COLO829 (cell line): ENCODE measurements at regions not wholly inside any gene's neighbourhood (a gene's known extent, or its start where the extent isn't known, plus 50 kb on each side); places are given as distances from the start of the nearest gene placed in this dataset.
A peak's percentile ranks its signal among the peaks of the same experiment; 100 is the strongest.
"Not testable (repeated sequence)": the region's sequence is repeated elsewhere in the genome, so short reads cannot be mapped to it uniquely, and the experiment has no call there.

Source experiments
- DNase-seq: peaks from one replicate; pipeline ENCODE4 v3.0.0; 2012; ENCODE audit warnings: low spot score

DNA sequence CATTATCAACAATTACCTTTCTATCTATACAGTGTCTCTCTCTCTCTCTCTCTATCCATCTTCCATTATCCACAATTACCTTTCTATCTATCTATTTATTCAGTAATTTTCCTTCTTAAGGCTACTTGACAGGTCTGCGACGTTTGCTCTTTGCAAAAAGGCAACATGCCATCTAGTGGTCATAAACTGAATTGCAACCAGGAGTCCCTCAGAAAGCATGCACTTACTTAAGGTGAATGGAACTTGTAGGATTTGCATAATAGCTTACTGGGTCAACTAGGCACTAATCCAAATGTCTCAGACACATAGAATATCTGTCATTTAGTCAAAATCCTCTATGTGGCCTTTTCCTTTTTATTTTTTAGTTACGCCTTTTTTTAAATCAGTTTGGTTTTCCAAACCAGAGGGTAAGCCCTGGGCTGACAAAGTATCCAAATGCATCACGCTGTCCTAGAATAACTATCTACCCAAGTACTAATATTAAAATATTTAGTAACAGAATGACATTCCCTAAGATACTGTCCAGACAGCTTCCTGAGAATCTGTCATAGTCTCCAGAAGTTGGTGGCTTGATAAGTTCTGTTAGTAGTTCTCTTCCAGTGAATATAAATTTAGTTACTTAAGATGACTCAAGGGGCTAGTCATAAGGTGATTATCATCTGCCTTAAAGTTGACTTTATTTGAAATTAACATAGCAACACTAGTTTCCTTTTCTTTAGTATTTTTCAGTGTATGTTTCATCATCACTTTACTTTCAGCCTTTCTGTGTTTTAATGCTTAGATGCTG lies 208.3 kb downstream of the PPP1R3A start:
- DNase-seq, result peak; percentile 76

- no peak for DNase-seq
These were observed 213.4 kb downstream of the PPP1R3A start for GRCh38 chr7:113705439-113705838.

DNA sequence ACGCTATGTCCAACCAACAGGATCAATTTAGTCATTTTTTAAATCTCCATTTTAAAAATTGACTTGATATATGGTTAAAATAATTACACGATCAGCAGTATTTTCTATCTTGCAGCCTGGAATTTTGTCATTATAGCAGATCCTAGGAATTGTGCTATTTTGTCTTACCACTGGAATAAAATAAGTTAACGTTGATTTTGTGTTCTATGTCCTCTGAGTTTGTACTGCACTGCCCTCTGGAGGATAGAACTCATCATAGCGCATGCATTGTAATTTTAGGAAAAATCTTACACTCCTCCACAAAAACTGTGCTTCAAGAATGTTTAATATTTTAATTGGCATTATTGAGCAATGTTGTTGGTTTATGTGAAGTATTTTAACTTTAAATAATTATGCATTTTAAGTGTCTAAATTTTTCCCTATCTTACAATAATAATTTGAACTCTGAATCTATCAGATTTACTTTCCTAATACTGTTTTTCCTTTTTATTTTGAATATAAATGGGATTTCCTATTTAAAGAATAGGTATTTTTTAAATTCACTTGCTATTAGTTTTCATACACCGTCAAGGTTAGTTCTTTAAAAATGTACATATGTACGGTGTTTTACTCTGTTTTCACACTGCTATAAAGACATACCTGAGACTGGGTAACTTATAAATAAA lies 220.1 kb downstream of the PPP1R3A start:
- no peak for DNase-seq

DNA sequence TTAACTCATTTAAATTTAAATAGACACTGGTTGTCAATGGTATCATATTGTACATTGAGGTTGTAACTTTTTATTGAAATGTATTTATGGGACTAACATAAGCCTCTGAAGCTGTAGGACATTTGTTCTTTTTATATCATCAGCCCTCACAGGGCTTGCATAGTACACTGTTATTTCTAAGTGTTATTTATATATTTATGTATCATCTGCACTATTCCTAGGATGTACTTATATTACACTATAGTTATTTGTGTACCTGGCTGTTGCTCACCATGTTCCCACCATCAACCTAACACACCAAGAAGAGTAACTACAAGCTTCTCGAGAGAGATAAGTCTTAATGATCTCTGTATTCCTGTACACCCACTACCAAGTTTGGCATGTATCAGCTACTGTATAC lies 224.7 kb downstream of the PPP1R3A start:
- no peak for DNase-seq

DNA sequence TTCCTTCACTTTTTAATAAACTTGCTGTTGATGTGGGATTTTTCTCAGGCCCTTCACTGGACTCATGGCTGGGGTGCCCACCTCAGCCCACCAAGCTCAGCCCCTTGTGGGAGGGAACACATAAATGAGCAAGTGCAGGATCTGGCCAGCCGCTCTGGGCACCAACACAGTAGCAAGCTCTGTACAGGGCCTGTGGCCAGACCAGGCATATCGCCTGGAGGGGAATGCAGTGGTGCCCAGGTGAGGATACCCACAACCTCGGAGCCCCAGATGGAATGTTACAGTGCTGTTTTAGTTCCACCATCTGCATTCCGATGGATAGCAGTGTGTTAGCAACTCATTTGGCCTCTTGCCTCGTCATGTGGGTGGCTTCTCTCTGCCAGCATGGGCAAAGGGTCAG lies 234.6 kb downstream of the PPP1R3A start:
- DNase-seq, result no peak

- peak; percentile 57 for DNase-seq
These were observed 241.0 kb downstream of the PPP1R3A start for GRCh38 chr7:113677811-113678210.

- no peak for DNase-seq
These were observed 253.9 kb downstream of the PPP1R3A start for GRCh38 chr7:113664867-113665266.

DNA sequence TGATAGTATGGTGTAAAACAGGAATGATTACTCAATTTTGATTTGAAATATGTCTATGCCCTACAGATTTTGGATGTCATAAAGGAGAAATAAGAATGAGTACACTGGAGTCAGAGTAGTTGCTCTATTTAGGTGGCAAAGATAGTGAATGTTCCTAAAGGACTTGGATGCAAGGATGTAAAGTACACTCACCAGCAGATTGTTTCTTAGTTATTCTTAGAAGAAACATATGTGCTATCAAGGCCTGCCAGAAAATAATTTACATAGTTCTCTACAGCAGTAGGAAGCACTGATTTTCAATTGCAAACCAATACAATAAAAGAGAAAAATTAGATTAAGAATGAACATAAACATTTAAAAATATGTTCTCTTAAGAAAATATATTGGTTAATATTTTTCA lies 259.4 kb downstream of the PPP1R3A start:
- DNase-seq, result no peak

- DNase-seq, result no peak
These were observed 261.2 kb downstream of the PPP1R3A start for GRCh38 chr7:113657603-113658002.

DNA sequence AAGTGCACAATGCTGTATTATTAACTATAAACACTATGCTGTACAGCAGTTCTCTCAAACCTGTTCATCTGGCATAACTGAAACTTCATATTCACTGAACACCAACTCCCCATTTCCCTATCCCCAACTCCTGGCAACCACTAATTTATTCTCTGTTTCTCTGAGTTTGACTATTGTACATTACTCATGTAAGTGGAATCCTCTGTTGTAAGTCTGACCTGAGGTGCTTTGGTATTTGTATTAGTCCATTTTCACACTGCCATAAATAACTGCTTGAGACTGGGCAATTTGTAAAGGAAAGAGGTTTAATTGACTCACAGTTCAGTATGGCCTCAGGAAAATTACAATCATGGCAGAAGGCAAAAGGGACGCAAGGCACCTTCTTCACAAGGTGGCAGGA lies 266.3 kb downstream of the PPP1R3A start:
- no peak for DNase-seq

GRCh38 chr7:113649556-113649955 lies 269.3 kb downstream of the PPP1R3A start:
- no peak for DNase-seq

DNA sequence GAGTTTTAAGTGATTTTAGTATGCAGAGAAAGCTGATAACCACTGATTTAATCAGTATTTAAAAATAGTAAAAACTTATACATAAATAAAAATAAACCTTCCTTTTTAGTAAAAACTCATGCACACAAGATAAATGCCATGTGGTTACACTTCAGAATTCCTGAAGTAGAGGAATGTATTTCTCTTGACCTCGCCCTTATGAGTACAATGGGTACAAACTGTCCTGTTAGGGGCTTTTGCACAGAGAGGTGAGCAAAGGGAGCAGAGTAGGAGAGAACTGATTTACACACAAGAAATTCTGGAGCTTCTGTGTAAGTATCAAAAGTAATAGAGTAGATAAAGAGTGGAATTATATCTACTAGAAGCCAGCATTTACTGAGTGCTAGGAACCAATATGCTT lies 279.6 kb downstream of the PPP1R3A start:
- no peak for DNase-seq

DNA sequence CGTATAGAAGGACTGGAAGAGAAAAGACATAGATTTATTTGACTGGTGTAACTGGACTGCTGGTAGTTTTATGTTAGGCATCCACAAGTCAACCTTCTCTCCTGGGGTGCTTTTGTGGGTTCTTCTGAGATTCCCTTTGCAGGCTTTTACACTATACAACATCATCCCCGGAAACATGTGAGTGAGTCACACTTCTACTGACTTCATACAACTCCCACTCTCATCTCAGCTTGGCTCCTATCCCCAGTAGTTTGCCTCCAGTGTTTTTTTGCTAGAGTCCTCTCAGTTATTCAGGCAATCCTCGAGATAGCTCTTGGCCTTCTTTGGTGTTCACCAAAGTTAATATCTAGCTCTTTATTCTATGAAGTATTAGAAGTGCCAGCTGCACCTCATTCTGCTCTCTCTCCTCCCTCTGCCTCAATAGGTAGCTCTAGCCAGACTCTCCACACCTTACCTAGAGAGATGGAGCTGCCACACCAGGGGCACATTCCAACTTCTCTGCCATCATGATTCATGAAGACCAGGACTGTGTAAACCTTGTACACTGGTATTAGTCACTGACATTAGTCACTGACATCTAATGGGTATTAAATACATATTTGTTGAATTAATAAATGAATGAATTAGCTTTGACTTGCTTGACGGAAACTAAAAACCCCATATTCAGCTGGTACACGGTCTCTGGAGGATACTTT lies 281.9 kb downstream of the PPP1R3A start:
- DNase-seq, result peak; percentile 20

DNA sequence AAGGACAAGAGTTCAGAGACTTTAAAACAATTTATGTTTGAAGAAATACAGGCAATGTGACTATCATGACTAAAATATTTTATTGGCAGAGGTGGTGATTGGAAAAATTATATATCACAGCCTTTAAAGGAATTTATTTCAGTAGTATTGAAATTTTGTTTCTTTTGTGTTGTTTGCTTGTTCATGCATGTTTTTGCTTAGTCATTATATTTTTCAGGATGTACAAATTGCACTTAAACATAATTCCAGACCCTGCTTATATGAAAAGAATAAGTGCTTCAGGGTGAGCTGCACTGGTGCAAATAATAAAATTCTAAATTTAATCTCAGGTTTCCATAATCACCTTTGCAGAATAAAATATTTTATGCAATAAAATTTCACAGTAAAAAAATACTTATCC lies 283.3 kb downstream of the PPP1R3A start:
- no peak for DNase-seq

DNA sequence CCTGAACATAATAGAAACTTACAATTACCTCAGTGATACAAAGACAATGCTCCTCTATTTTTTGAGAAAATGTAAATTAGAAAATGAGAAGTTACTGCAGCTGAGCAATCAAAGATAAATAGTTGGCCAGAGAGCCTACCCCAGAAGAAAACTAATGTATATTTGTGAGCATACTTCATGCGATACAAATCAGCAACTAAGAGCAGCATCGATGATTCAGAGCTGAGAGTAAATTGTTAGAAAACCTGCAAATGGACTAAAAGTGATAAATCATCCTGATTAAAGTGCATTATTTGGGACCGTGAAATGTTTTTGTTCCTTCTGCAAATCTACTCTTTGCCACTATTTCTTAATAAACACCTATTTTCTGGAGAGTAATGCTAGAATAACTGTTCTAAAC lies 285.7 kb downstream of the PPP1R3A start:
- no peak for DNase-seq

GRCh38 chr7:113628948-113629847 lies 289.6 kb downstream of the PPP1R3A start:
- no peak for DNase-seq

DNA sequence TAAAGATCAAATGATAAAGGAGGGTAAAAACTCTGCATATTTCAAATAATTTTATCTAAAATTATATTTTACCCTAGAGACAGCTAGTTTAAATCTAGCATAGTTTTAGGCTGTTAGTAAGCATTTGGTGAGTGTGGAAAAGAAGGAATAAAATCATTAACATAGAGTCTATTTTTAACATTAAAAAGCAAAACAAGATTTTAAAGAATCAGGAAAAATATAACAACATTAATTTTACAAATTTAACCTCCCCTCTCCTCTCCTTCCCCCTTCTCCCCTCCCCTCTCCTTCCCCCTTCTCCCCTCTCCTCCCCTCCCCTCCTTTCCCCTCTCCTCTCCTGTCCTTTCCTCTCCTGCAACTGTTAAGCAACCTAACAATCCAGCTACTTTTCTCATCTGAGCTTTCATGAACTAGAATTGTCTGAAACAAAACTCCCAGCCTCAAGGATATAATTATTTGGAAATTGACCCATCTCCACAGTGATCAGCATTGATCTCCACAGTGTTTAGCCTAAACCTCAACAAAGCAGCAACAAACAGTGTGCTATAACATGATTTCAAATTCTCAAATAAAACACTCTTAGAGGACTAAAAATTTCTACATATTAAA lies 293.2 kb downstream of the PPP1R3A start:
- DNase-seq, result no peak

GRCh38 chr7:113622796-113623195 lies 296.0 kb downstream of the PPP1R3A start:
- DNase-seq, result no peak

- no peak for DNase-seq
These were observed 308.2 kb downstream of the PPP1R3A start for GRCh38 chr7:113610572-113610971.

GRCh38 chr7:113608782-113609181 lies 310.0 kb downstream of the PPP1R3A start:
- DNase-seq, result no peak

- no peak for DNase-seq
These were observed 312.5 kb downstream of the PPP1R3A start for GRCh38 chr7:113606325-113606724.

DNA sequence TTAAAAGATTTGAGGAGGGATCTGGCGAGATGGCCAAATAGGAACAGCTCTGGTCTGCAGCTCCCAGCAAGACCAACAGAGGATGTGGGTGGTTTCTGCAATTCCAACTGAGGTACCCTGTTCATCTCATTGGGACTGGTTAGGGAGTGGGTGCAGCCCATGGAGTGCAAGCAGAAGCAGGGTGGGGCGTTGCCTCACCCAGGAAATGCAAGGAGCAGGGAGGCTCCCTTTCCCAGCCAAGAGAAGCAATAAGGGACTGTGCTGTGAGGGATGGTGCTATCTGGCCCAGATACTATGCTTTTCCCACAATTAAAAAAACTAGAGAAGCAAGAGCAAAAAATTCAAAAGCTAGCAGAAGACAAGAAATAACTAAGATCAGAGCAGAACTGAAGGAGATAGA lies 318.4 kb downstream of the PPP1R3A start:
- DNase-seq, result not testable (repeated sequence)
